ENCODE measurements at regions not wholly inside any gene's neighbourhood (a gene's known extent, or its start where the extent isn't known, plus 50 kb on each side); places are given as distances from the start of the nearest gene placed in this dataset.

- TF ChIP-seq CTCF (IDR thresholded peaks at IDR 0.05; ENCODE audit: borderline replicate concordance, extremely low read depth, low read length, poor library complexity, severe bottlenecking): no peak
- TF ChIP-seq EZH2 (IDR thresholded peaks at IDR 0.05; ENCODE audit: borderline replicate concordance, low read depth, low read length, severe bottlenecking): no peak
These were observed 86.3 kb upstream of the IRAK1BP1 start for GRCh38 chr6:78781001-78781400.

Data from DND-41 (cell line).